ENCODE measurements at regions not wholly inside any gene's neighbourhood (a gene's known extent, or its start where the extent isn't known, plus 50 kb on each side); places are given as distances from the start of the nearest gene placed in this dataset.

DNA sequence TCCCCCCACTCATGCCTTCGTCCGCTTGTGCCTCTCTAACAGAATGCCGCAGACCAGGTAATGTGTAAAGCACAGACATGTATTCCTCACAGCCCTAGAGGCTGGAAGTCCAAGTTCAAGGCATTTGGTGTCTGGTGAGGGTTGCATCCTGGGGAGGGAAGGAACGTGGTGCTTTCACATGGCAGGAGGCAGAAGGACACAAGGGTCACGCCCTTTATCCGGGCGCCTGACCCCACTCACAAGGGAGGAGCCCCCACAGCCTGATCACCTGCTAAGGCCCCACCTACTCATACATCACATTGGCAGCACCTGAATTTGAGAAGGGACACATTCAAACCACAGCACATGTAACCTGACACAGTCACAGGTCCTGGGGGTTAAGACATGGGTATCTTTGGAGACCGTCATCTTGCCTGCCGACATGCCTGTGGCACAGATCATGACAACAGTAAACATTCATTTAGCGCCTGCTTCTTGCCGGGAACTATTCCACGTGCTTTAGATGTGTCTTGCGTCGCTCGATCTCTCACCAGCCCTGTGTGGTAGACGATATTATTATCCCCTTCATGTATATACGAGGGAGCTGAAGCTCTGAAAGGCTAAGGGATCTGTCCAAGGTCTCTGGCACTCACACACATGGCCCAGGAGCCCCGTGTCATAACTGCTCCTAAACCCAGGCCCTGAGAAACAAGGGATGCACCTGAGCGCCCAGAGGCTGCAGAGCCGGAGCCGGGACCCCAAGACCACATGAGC lies 235.6 kb downstream of the NPHP4 start:
- TF ChIP-seq, protein P1, sequence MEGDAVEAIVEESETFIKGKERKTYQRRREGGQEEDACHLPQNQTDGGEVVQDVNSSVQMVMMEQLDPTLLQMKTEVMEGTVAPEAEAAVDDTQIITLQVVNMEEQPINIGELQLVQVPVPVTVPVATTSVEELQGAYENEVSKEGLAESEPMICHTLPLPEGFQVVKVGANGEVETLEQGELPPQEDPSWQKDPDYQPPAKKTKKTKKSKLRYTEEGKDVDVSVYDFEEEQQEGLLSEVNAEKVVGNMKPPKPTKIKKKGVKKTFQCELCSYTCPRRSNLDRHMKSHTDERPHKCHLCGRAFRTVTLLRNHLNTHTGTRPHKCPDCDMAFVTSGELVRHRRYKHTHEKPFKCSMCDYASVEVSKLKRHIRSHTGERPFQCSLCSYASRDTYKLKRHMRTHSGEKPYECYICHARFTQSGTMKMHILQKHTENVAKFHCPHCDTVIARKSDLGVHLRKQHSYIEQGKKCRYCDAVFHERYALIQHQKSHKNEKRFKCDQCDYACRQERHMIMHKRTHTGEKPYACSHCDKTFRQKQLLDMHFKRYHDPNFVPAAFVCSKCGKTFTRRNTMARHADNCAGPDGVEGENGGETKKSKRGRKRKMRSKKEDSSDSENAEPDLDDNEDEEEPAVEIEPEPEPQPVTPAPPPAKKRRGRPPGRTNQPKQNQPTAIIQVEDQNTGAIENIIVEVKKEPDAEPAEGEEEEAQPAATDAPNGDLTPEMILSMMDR (IDR thresholded peaks at IDR 0.05; ENCODE audit: control insufficient read depth, insufficient read depth, low read depth, low read length, missing control alignments): no peak
- no peak overlapping the region for H3K4me3 ChIP-seq (ENCODE audit: control insufficient read depth, low read depth, low read length)
- no peak for DNase-seq (ENCODE audit: low read depth)

DNA sequence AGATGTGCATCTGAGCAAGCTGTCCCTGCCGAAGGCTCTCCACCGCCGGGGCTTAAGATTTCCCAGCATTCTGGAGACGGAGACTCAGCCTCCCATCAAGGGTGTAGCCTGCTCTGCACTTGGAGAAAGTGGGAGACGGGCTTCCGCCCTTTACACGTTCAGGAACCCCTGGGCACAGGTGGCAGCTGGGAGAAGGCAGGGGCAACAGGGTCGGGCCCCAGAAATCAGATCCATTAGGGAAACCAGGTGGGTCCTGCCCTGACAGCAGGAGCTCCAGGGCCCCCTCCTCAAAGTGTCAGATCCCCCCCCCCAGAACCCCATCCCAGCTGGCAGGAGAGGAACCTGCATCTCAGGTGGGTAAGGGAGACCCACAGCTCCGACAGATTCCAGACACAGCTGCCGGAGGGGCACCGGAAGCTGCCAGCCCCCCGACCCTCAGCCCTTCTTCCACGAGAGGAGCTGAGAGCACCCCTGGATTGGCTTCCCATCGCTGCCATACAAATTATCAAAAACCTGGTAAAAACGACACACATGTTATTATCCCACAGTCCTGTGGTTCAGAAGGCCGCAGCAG lies 236.6 kb downstream of the NPHP4 start:
- no peak for DNase-seq (ENCODE audit: low read depth)
- TF ChIP-seq, protein P1 (IDR thresholded peaks at IDR 0.05; ENCODE audit: control insufficient read depth, insufficient read depth, low read depth, low read length, missing control alignments): no peak
- no peak overlapping the region for H3K4me3 ChIP-seq (ENCODE audit: control insufficient read depth, low read depth, low read length)

DNA sequence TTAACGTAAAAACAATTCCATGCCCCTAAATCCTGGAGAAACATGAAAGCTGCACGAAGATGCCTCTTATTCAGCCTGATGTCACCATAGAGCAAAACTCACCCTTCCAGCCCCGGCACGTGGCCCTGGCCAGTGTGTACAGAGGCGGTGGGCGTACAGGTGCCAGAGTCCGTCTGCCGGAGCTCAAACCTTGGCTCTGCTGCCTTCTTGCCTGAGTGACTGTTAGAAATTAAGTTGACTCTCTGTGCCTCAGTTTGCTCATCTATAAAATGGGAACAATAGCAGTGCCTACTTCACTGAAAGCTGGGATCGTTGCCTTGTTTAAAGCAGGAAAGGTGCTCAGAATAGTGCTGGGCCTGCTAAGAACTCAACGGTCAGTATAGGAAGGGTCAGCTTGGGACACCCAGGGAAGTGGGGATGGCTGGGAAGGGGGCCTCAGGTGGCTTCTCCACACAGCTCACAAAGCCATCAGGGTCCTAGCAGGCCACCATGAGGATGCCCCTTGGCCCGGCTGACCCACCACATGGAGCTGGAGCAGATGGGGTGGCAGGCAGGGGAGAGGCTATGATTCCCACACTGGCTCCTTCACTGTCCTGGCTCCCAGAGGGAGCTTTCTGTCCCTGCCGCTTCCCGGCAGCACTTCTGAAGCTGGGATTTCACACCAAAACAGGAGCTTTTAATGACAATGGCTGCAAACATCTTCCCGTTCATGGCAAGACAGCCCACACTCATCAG lies 237.2 kb downstream of the NPHP4 start:
- H3K4me3 ChIP-seq (ENCODE audit: control insufficient read depth, low read depth, low read length): no peak overlapping the region
- TF ChIP-seq, protein P1 (IDR thresholded peaks at IDR 0.05; ENCODE audit: control insufficient read depth, insufficient read depth, low read depth, low read length, missing control alignments): no peak
- no peak for DNase-seq (ENCODE audit: low read depth)

DNA sequence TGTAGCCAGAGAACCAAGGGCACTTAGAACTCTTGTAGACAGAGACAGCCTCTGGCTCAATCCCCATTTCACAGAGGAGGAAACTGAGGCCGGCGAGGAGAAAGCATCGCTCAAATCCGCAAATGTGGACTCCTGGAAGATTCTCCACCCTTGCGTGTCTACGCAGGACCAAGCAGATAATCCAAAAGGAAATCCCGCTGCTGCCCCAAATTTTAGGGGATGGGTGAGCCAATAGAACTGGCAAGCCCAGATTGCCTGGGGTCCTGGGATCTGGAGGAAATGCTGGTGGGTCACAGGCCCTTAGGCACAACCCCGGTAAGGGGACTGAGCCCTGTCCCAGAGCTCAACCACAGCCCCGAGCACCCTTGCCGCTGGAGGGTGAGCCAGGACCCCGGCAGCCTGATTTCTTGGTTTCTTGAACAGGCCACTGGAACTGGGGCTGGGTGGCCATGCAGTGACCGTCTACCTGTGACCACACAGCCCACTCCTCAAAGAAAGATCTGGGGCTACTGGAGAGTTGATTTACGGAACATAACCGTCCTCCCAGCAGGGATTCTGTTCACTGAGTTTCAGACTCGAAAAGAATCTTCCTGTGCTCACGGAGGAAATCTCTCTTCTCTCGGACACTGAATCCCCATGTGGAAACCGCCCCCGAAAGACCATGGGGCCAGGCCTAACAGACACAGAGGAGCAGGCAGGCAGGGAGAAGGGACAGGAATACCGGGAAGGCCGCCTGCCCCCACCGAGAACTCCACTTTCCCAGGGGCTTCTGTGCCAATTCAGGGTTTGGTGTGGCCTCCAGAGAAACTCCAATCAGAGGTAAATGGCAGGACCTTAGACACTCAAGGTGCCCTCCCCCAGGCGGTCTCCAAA lies 238.4 kb downstream of the NPHP4 start:
- H3K4me3 ChIP-seq (ENCODE audit: control insufficient read depth, low read depth, low read length): no peak overlapping the region
- DNase-seq (ENCODE audit: low read depth): no peak
- TF ChIP-seq, protein P1 (IDR thresholded peaks at IDR 0.05; ENCODE audit: control insufficient read depth, insufficient read depth, low read depth, low read length, missing control alignments): no peak

DNA sequence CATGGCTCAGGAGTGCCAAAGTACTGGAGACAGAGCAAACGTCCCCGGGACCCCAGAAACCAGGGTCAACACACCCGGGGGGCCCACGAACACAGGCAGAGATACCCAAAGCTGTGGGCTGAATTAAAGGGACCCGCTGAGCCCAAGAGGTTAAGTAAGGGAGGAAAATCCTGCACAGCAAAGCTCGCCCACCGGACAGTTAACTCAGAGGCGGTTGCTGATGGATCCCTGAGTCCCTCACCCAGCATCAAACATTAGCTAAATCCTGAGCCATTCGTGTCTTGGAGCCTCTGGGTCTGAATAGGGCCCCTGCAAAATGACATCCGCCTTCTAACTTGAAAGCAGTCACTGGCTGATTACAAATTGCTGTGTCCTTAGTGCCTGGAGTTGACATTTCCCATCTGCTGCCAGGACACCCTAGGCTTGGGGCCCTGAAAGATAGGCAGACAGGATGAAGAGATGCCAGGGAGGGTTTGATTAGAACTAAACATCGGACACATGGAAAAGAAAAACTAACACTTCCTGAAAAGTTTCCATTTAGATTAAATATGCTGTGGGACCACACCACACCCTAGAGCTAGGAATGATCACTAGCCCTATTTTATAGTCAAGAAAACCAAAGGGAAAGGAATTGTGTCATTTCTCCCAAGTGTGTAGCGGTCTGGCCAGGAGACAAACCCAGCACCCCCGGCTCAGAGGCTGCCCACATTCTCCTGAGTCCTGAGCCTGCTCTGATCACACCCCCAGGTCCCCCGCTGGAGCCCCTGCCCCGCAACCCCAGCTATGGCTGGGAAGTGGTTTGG lies 239.3 kb downstream of the NPHP4 start:
- TF ChIP-seq, protein P1 (IDR thresholded peaks at IDR 0.05; ENCODE audit: control insufficient read depth, insufficient read depth, low read depth, low read length, missing control alignments): no peak
- H3K4me3 ChIP-seq (ENCODE audit: control insufficient read depth, low read depth, low read length): no peak overlapping the region
- no peak for DNase-seq (ENCODE audit: low read depth)
